SK-N-SH treated with all-trans-retinoic acid at 6 μM for 48 hours (cell line): ENCODE measurements at regions not wholly inside any gene's neighbourhood (a gene's known extent, or its start where the extent isn't known, plus 50 kb on each side); places are given as distances from the start of the nearest gene placed in this dataset.
A peak's percentile ranks its signal among the peaks of the same experiment; 100 is the strongest.

Source experiments
- ATAC-seq: fragments of 200-7000 bp; cut with Tn5 transposase; 3 replicates; pipeline ENCODE4 v1.9.1; 2020; ENCODE audit warnings: mild to moderate bottlenecking, moderate library complexity
- ARNTL ChIP-seq: fragments of 450-650 bp; formaldehyde crosslinking; IDR thresholded peaks from 2 replicates; pipeline ENCODE4 v1.5.0; 2020; ENCODE audit warnings: low read depth, mild to moderate bottlenecking, moderate library complexity, borderline replicate concordance
- BACH2 ChIP-seq: fragments of 250-450 bp; sonication (Bioruptor Pico); IDR thresholded peaks from 2 replicates; pipeline ENCODE4 v1.9.0; 2021; ENCODE audit warnings: mild to moderate bottlenecking, borderline replicate concordance
- CSDC2 ChIP-seq: fragments of 250-450 bp; sonication (Bioruptor Pico); IDR thresholded peaks from 2 replicates; pipeline ENCODE4 v1.5.0; 2020; ENCODE audit warnings: mild to moderate bottlenecking, moderate library complexity
- ESRRG ChIP-seq: fragments of 250-450 bp; sonication (Bioruptor Pico); IDR thresholded peaks from 2 replicates; pipeline ENCODE4 v1.6.1; 2021; ENCODE audit warnings: mild to moderate bottlenecking
- ISL1 ChIP-seq: fragments of 250-450 bp; sonication (Bioruptor Pico); IDR thresholded peaks from 2 replicates; pipeline ENCODE4 v2.1.2; 2022; ENCODE audit warnings: mild to moderate bottlenecking, moderate library complexity
- OSR1 ChIP-seq: fragments of 250-450 bp; sonication (Bioruptor Pico); IDR thresholded peaks from 2 replicates; pipeline ENCODE4 v1.8.0; 2022; ENCODE audit warnings: moderate library complexity, mild to moderate bottlenecking, inconsistent platforms
- SNAI2 ChIP-seq: fragments of 250-450 bp; sonication (Bioruptor Pico); IDR thresholded peaks from 2 replicates; pipeline ENCODE4 v1.5.0; 2020; ENCODE audit warnings: mild to moderate bottlenecking, moderate library complexity
- TCF4 ChIP-seq: fragments of 250-450 bp; sonication (Bioruptor Pico); IDR thresholded peaks from 2 replicates; pipeline ENCODE4 v1.8.0; 2021; ENCODE audit warnings: mild to moderate bottlenecking, moderate library complexity, borderline replicate concordance
- TOX ChIP-seq: fragments of 250-450 bp; sonication (Bioruptor Pico); IDR thresholded peaks from 2 replicates; pipeline ENCODE4 v1.8.0; 2021; ENCODE audit warnings: mild to moderate bottlenecking, moderate library complexity, borderline replicate concordance
- ZC3H10 ChIP-seq: fragments of 250-450 bp; sonication (Bioruptor Pico); IDR thresholded peaks from 2 replicates; pipeline ENCODE4 v1.5.1; 2021; ENCODE audit warnings: mild to moderate bottlenecking, moderate library complexity
- ZFP3 ChIP-seq: fragments of 250-450 bp; sonication (Bioruptor Pico); IDR thresholded peaks from 2 replicates; pipeline ENCODE4 v1.5.0; 2020; ENCODE audit warnings: mild to moderate bottlenecking, moderate library complexity
- ZFP30 ChIP-seq: fragments of 450-650 bp; formaldehyde crosslinking; IDR thresholded peaks from 2 replicates; pipeline ENCODE4 v1.5.0; 2022; ENCODE audit warnings: mild to moderate bottlenecking, moderate library complexity
- ZNF70 ChIP-seq: fragments of 450-650 bp; formaldehyde crosslinking; IDR thresholded peaks from 2 replicates; pipeline ENCODE4 v1.5.0; 2020; ENCODE audit warnings: mild to moderate bottlenecking, moderate library complexity
- ZNF8 ChIP-seq: fragments of 450-650 bp; formaldehyde crosslinking; IDR thresholded peaks from 2 replicates; pipeline ENCODE4 v1.5.0; 2020; ENCODE audit warnings: mild to moderate bottlenecking, moderate library complexity
- TF ChIP-seq, protein P1 (sequence below): fragments of 250-450 bp; sonication (Bioruptor Pico); IDR thresholded peaks from 2 replicates; pipeline ENCODE4 v1.5.1; 2020; ENCODE audit warnings: low read depth, mild to moderate bottlenecking, moderate library complexity
- TF ChIP-seq, protein P2 (sequence below): fragments of 250-450 bp; sonication (Bioruptor Pico); IDR thresholded peaks from 2 replicates; pipeline ENCODE4 v1.8.0; 2020; ENCODE audit warnings: mild to moderate bottlenecking, moderate library complexity, borderline replicate concordance
- TF ChIP-seq, protein P3 (sequence below): fragments of 250-450 bp; sonication (Bioruptor Pico); IDR thresholded peaks from 2 replicates; pipeline ENCODE4 v1.5.1; 2021; ENCODE audit warnings: mild to moderate bottlenecking, moderate library complexity
- TF ChIP-seq, protein P4 (sequence below): fragments of 250-450 bp; sonication (Bioruptor Pico); IDR thresholded peaks from 2 replicates; pipeline ENCODE4 v1.5.0; 2020; ENCODE audit warnings: mild to moderate bottlenecking, moderate library complexity
- TF ChIP-seq, protein P5 (sequence below): fragments of 250-450 bp; sonication (Bioruptor Pico); IDR thresholded peaks from 2 replicates; pipeline ENCODE4 v1.8.0; 2021; ENCODE audit warnings: low read depth, mild to moderate bottlenecking, moderate library complexity, borderline replicate concordance

DNA sequence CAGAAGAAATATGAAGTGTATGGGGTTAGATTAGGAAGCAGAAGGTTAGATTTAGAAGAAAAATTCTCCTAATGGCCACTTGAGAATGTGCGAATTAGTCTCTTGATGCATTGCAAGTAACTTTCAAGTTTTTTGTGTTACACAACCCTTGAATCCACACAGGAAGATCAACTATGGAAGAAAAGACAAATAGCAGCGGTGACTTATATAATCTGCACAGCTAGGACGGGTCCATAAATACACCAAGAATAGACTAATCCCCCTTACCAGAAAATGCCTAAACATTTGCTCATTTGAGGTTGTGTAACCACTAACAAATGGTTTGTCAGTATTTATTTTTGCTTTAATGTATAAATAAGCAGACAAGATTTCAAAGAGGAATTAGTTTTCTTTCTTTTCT lies 182.6 kb downstream of the TGFB2 start:
- TF ChIP-seq, protein P1, sequence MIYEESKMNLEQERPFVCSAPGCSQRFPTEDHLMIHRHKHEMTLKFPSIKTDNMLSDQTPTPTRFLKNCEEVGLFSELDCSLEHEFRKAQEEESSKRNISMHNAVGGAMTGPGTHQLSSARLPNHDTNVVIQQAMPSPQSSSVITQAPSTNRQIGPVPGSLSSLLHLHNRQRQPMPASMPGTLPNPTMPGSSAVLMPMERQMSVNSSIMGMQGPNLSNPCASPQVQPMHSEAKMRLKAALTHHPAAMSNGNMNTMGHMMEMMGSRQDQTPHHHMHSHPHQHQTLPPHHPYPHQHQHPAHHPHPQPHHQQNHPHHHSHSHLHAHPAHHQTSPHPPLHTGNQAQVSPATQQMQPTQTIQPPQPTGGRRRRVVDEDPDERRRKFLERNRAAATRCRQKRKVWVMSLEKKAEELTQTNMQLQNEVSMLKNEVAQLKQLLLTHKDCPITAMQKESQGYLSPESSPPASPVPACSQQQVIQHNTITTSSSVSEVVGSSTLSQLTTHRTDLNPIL (CRISPR knock-in tag): no peak
- TF ChIP-seq, protein P2, sequence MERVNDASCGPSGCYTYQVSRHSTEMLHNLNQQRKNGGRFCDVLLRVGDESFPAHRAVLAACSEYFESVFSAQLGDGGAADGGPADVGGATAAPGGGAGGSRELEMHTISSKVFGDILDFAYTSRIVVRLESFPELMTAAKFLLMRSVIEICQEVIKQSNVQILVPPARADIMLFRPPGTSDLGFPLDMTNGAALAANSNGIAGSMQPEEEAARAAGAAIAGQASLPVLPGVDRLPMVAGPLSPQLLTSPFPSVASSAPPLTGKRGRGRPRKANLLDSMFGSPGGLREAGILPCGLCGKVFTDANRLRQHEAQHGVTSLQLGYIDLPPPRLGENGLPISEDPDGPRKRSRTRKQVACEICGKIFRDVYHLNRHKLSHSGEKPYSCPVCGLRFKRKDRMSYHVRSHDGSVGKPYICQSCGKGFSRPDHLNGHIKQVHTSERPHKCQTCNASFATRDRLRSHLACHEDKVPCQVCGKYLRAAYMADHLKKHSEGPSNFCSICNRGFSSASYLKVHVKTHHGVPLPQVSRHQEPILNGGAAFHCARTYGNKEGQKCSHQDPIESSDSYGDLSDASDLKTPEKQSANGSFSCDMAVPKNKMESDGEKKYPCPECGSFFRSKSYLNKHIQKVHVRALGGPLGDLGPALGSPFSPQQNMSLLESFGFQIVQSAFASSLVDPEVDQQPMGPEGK (CRISPR knock-in tag): no peak
- TF ChIP-seq, protein P3, sequence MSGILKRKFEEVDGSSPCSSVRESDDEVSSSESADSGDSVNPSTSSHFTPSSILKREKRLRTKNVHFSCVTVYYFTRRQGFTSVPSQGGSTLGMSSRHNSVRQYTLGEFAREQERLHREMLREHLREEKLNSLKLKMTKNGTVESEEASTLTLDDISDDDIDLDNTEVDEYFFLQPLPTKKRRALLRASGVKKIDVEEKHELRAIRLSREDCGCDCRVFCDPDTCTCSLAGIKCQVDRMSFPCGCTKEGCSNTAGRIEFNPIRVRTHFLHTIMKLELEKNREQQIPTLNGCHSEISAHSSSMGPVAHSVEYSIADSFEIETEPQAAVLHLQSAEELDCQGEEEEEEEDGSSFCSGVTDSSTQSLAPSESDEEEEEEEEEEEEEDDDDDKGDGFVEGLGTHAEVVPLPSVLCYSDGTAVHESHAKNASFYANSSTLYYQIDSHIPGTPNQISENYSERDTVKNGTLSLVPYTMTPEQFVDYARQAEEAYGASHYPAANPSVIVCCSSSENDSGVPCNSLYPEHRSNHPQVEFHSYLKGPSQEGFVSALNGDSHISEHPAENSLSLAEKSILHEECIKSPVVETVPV: no peak
- TF ChIP-seq OSR1 (no peak), ESRRG (no peak), TCF4 (CRISPR knock-in tag) (no peak), CSDC2 (no peak), SNAI2 (no peak), ARNTL (CRISPR knock-in tag) (no peak), BACH2 (CRISPR knock-in tag) (no peak), ZNF8 (no peak), ZNF70 (CRISPR knock-in tag) (no peak), TOX (no peak), ZFP30 (CRISPR knock-in tag) (no peak)
- TF ChIP-seq, protein P4, sequence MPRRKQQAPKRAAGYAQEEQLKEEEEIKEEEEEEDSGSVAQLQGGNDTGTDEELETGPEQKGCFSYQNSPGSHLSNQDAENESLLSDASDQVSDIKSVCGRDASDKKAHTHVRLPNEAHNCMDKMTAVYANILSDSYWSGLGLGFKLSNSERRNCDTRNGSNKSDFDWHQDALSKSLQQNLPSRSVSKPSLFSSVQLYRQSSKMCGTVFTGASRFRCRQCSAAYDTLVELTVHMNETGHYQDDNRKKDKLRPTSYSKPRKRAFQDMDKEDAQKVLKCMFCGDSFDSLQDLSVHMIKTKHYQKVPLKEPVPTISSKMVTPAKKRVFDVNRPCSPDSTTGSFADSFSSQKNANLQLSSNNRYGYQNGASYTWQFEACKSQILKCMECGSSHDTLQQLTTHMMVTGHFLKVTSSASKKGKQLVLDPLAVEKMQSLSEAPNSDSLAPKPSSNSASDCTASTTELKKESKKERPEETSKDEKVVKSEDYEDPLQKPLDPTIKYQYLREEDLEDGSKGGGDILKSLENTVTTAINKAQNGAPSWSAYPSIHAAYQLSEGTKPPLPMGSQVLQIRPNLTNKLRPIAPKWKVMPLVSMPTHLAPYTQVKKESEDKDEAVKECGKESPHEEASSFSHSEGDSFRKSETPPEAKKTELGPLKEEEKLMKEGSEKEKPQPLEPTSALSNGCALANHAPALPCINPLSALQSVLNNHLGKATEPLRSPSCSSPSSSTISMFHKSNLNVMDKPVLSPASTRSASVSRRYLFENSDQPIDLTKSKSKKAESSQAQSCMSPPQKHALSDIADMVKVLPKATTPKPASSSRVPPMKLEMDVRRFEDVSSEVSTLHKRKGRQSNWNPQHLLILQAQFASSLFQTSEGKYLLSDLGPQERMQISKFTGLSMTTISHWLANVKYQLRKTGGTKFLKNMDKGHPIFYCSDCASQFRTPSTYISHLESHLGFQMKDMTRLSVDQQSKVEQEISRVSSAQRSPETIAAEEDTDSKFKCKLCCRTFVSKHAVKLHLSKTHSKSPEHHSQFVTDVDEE (CRISPR knock-in tag): no peak
- no peak for ATAC-seq

DNA sequence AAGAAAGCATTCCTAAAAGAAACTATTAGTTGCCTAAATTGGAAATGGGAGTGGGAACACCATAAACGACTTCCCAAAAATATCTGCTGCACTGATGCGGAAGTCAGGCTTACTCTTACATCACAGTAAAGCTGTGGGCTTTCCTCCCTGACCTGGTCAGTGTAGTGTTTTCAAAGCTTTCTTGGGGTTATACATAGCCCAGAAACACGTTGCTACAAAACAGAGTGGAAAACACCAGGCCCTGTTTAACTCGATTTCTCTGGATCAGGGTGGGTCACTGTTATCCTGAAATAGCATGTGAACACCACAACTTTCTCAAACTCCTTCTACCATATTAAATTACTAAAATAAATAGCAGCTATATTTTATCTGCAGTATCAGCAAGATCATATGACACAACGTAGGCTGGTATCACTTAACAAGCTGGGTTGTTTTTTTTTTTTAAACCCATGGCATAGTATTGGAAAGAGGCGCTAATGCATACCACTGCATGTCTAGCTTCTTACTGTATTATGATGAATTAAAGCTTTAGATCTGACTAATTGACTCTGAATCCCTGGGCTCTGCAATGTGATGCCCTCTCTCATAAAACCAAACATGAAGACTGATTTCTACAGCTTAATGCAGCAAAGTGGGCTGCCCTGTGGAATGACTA lies 184.6 kb downstream of the TGFB2 start:
- TF ChIP-seq ZC3H10: no peak
- no peak for TF ChIP-seq ARNTL (CRISPR knock-in tag)
- TF ChIP-seq, protein P2 (CRISPR knock-in tag): no peak
- TF ChIP-seq TCF4 (CRISPR knock-in tag): no peak
- TF ChIP-seq OSR1: no peak
- no peak for TF ChIP-seq ESRRG
- TF ChIP-seq BACH2 (CRISPR knock-in tag): no peak
- TF ChIP-seq ZFP3 (CRISPR knock-in tag): no peak
- TF ChIP-seq ISL1 (CRISPR knock-in tag): no peak
- TF ChIP-seq, protein P5, sequence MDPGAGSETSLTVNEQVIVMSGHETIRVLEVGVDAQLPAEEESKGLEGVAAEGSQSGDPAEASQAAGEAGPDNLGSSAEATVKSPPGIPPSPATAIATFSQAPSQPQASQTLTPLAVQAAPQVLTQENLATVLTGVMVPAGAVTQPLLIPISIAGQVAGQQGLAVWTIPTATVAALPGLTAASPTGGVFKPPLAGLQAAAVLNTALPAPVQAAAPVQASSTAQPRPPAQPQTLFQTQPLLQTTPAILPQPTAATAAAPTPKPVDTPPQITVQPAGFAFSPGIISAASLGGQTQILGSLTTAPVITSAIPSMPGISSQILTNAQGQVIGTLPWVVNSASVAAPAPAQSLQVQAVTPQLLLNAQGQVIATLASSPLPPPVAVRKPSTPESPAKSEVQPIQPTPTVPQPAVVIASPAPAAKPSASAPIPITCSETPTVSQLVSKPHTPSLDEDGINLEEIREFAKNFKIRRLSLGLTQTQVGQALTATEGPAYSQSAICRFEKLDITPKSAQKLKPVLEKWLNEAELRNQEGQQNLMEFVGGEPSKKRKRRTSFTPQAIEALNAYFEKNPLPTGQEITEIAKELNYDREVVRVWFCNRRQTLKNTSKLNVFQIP (CRISPR knock-in tag): no peak
- no peak for TF ChIP-seq ZNF8
- TF ChIP-seq TOX: no peak
- peak; percentile 92 for ATAC-seq
